NT2/D1 (cell line): ENCODE measurements at regions not wholly inside any gene's neighbourhood (a gene's known extent, or its start where the extent isn't known, plus 50 kb on each side); places are given as distances from the start of the nearest gene placed in this dataset.

Experiments used
- DNase-seq: peaks from one replicate; pipeline ENCODE4 v3.0.0-alpha.2; 2011; ENCODE audit warnings: low read depth, low spot score
- H3K27me3 ChIP-seq: 2 replicates; pipeline ENCODE4 v1.6.0; 2011; ENCODE audit warnings: mild to moderate bottlenecking; ENCODE audit not compliant: insufficient read length, insufficient read depth
- H3K36me3 ChIP-seq: 2 replicates; pipeline ENCODE4 v1.6.1; 2011; ENCODE audit warnings: mild to moderate bottlenecking, low read length, mixed read lengths; ENCODE audit not compliant: insufficient read depth, insufficient read length
- H3K4me1 ChIP-seq: 2 replicates; pipeline ENCODE4 v1.5.1; 2011; ENCODE audit not compliant: insufficient read depth, insufficient read length
- H3K4me3 ChIP-seq: 2 replicates; pipeline ENCODE4 v1.5.1; 2011; ENCODE audit warnings: low read depth; ENCODE audit not compliant: insufficient read length
- H3K9ac ChIP-seq: 2 replicates; pipeline ENCODE4 v1.6.0; 2011; ENCODE audit warnings: low read depth; ENCODE audit not compliant: insufficient read length
- H3K9me3 ChIP-seq: 2 replicates; pipeline ENCODE4 v1.5.1; 2011; ENCODE audit warnings: mild to moderate bottlenecking, low read length; ENCODE audit not compliant: insufficient read depth
- SUZ12 ChIP-seq: IDR thresholded peaks from 2 replicates; pipeline ENCODE4 v1.6.1; 2011; ENCODE audit not compliant: insufficient read length, insufficient read depth; ENCODE audit errors: extremely low read depth
- YY1 ChIP-seq: IDR thresholded peaks from 2 replicates; pipeline ENCODE4 v1.6.1; 2011; ENCODE audit not compliant: insufficient read length, insufficient read depth
- ZNF274 ChIP-seq: IDR thresholded peaks from 2 replicates; pipeline ENCODE4 v1.6.1; 2011; ENCODE audit warnings: mild to moderate bottlenecking, low read depth, low read length

DNA sequence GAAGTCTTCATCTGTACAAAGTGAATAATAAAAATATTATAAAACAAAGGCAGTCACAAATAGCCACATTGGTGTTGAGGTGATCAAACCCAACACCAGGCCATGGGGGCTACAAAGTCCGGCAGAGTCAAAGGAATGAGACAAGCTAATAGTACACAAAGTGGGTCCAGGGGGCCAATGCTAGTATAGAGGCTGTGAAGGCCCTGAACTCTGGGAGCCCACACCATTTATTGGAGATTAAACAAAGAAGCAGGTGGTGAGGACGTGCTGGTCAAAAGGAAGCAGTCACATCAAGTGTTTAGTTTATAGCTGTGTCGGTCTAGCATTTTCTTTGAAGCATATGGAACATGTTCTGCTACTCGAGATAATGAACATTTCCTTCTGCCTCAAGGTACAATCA, 58.6 kb upstream of the CCT8L2 start:
- no peak for TF ChIP-seq SUZ12
- no peak for TF ChIP-seq YY1
- no peak for TF ChIP-seq ZNF274
- Histone ChIP-seq H3K9ac (no peak overlapping the region), H3K4me1 (no peaks in the 10 kb centered on the region), H3K36me3 (no peaks in the 10 kb centered on the region), H3K4me3 (no peak overlapping the region), H3K9me3 (peaks cover 18% of the 10 kb centered on the region; the same call in 1 of the 2 replicates), H3K27me3 (no peaks in the 10 kb centered on the region)
- no peak for DNase-seq
